AG09309 (cell line): ENCODE measurements at regions not wholly inside any gene's neighbourhood (a gene's known extent, or its start where the extent isn't known, plus 50 kb on each side); places are given as distances from the start of the nearest gene placed in this dataset.

Source experiments
- DNase-seq: peaks from one replicate; pipeline ENCODE4 v3.0.0-alpha.2; 2010; ENCODE audit warnings: low read depth
- H3K4me3 ChIP-seq: 2 replicates; pipeline ENCODE4 v1.5.1; 2011; ENCODE audit warnings: mild to moderate bottlenecking, low read depth, low read length, moderate library complexity; ENCODE audit not compliant: control insufficient read depth
- TF ChIP-seq, protein P1 (sequence below): IDR thresholded peaks from 2 replicates; pipeline ENCODE4 v1.5.1; 2011; ENCODE audit warnings: mild to moderate bottlenecking, low read depth, low read length, inconsistent platforms; ENCODE audit not compliant: insufficient read depth, control insufficient read depth; ENCODE audit errors: missing control alignments

DNA sequence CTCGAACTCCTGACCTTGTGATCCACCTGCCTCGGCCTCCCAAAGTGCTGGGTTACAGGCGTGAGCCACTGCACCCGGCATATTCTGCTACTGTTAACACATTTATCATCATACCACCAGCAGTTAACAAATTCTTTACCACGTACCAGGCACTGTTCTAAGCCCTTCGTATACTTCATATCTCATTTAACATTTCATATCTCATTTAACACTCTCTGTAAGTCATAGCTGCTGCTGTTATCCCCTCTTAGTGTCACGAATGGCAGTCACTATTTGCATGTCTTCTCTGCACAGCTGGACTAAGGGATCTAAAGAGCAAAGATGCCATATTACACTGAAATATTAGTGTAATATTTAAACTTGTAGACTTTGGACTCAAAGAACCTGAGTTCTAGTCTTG lies 462.5 kb upstream of the DAB1 start:
- DNase-seq, result no peak
- TF ChIP-seq, protein P1, sequence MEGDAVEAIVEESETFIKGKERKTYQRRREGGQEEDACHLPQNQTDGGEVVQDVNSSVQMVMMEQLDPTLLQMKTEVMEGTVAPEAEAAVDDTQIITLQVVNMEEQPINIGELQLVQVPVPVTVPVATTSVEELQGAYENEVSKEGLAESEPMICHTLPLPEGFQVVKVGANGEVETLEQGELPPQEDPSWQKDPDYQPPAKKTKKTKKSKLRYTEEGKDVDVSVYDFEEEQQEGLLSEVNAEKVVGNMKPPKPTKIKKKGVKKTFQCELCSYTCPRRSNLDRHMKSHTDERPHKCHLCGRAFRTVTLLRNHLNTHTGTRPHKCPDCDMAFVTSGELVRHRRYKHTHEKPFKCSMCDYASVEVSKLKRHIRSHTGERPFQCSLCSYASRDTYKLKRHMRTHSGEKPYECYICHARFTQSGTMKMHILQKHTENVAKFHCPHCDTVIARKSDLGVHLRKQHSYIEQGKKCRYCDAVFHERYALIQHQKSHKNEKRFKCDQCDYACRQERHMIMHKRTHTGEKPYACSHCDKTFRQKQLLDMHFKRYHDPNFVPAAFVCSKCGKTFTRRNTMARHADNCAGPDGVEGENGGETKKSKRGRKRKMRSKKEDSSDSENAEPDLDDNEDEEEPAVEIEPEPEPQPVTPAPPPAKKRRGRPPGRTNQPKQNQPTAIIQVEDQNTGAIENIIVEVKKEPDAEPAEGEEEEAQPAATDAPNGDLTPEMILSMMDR, result no peak
- H3K4me3 ChIP-seq, result no peak overlapping the region

DNA sequence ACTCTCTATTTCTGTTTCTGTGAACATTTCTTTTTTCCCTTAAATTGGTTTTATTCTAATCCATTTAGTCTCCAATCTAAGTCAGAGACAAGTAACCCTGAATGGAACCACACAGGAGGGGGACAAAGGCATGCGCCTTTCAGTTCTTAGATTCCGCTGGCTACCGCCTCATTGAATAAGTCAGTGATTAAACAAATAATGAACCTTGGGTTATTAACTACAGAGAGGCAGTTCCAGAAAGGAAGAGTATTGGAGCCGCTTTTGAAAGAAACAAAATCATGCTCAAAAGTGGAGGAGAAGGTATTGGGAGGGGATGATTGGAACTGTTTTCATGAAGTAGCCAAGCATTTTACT lies 459.8 kb upstream of the DAB1 start:
- TF ChIP-seq, protein P1, result no peak
- DNase-seq, result no peak
- H3K4me3 ChIP-seq, result no peak overlapping the region

DNA sequence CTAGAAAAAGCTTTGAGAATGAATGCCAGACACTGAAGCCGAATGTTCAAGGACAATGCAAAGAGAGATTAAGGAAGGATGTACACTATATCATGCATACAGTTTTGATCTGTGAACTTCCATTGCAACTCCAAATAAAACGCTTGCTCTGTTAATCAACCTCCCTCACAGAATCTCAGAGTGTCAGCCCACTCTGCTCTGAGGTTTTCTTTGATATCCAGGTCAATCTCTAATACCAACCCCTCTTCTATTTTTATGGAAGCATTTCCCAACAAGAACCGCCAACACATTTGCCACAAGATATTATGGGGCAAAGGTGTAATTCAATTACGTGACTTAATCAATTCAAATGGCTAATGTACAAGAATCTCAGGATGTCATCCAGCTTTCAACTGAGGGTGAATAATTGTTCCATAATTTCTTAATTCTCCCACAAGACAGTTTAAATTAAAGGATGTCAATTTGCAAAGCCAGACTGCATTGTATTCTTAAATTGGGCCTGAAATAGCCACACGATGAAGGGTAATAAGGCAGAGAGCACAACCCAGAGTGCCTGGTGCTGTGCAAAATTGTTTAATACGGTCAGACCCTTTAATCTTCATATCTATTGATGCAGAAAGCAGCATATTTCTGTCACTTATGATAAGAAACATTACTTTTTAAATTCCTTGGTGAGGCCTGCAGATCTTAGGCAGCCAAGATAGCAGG lies 459.2 kb upstream of the DAB1 start:
- H3K4me3 ChIP-seq, result no peak overlapping the region
- no peak for DNase-seq
- TF ChIP-seq, protein P1, result no peak

DNA sequence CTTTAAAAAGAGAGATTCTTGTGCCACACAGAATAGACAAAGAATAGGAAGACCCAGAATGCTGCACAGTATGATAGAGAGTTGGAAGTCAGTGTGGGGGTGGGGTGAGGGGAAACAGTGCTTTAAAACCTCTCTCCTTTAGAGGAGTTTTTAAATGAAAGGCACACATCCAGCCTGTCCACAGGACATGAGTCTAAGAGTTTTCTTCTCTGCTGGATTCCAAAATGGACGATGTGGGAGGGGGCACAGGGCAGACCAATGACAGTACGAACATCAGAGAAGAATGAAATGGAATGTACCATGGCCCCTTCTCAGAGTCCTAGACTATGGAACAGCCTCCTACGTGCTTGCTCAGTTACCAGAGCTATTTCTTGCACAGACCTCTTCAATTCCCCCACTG lies 458.2 kb upstream of the DAB1 start:
- H3K4me3 ChIP-seq, result no peak overlapping the region
- DNase-seq, result no peak
- TF ChIP-seq, protein P1, result no peak

DNA sequence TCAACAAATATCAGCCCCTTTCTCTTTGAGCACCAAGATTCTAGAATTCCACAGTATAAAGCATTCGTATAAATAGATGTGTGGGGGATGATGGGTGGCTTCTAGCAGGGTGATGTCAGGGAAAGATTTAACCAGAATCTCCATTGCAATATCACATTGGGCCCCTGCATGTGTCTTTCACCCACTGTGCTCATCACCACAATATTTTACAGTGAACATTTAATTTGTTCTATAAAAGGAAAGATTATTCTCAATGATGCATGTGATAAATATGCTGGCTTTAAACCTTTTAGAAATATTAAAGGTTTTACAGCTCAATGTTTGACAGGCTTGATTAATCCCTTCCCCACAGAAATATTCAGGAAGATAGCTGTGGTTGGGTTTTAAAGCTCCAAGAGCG lies 457.8 kb upstream of the DAB1 start:
- H3K4me3 ChIP-seq, result no peak overlapping the region
- DNase-seq, result no peak
- TF ChIP-seq, protein P1, result no peak

DNA sequence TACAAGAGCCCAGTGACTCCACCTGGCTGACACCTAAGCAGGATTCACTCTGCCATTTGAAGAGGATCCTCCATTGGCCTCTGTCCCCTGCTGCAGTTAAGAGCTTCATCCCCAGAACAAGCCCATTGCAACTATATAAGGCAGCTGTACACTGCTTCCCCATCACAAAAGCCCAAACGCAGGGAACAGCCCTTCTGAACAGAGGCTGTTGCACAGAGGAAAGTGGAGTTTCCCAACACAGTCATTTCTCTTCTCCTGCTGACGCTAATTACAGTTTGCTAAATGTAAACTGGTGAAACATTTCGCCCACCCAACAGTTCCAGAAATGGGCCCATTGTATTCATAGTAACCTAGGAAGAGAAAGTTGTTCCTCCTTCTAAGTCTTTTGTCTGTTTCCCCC lies 455.8 kb upstream of the DAB1 start:
- TF ChIP-seq, protein P1, result no peak
- no peak for DNase-seq
- H3K4me3 ChIP-seq, result no peak overlapping the region

DNA sequence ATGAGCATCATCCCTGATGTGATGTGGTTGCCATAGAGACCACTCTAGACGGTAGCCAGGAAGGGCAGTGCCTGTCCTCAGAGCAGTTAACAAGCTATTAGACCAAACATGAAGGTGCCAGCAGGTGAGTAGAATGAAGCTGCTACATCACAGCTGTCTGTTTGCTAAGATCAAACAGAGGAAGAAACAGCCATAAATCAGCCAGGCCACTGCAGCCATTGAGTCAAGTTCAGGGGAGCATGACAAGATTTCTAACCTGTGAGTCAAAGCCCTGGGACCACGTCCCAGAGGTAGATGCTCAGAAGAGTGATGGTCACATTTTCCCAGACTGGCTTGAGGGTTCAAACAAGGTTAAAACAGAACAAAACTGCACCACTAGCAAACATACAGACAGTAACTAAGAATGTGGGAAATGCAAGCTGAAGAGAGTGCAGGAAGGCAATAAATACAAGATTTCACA lies 450.6 kb upstream of the DAB1 start:
- no peak for DNase-seq
- TF ChIP-seq, protein P1, result no peak

More for the DNA sequence above, 450.6 kb upstream of the DAB1 start:
- no peak overlapping the region for H3K4me3 ChIP-seq
